A673 (cell line): ENCODE measurements at regions not wholly inside any gene's neighbourhood (a gene's known extent, or its start where the extent isn't known, plus 50 kb on each side); places are given as distances from the start of the nearest gene placed in this dataset.

Experiments
- BruUV-seq: library from RNA; stranded (reverse); fragments of 400-500 nt; replicated peaks from 2 replicates; lab custom pipeline; 2021; lab: Mats Ljungman, UMichigan
- CTCF ChIA-PET: fragments of 300-600 bp; sonication (Branson Sonifier 250); formaldehyde crosslinking; loops from one replicate; lab custom pipeline; 2022; ENCODE audit warnings: antibody characterized with exemption; lab: Charles Lee
- POLR2A ChIA-PET: fragments of 300-600 bp; sonication (Branson Sonifier 250); formaldehyde crosslinking; loops from one replicate; lab custom pipeline; 2022; ENCODE audit warnings: antibody characterized with exemption; ENCODE audit not compliant: low non-redundant PET; lab: Charles Lee
- DNase-seq: peaks from one replicate; pipeline ENCODE4 v3.0.0-alpha.2; 2015; ENCODE audit warnings: low spot score
- H3K27ac ChIP-seq: fragments of 200-600 bp; sonication (generic); 2 replicates; pipeline ENCODE4 v1.5.1; 2016; ENCODE audit warnings: mixed run types, low read depth, mild to moderate bottlenecking, mixed read lengths, antibody characterized with exemption, low read length; ENCODE audit not compliant: poor library complexity, severe bottlenecking
- H3K27me3 ChIP-seq: fragments of 200-600 bp; sonication (generic); replicated peaks from 2 replicates; pipeline ENCODE4 v1.6.1; 2017; ENCODE audit warnings: mixed run types, low read depth, mild to moderate bottlenecking, mixed read lengths, antibody characterized with exemption, low read length; ENCODE audit not compliant: insufficient read depth, poor library complexity
- H3K36me3 ChIP-seq: fragments of 200-600 bp; sonication (generic); 2 replicates; pipeline ENCODE4 v1.6.1; 2016; ENCODE audit warnings: mixed run types, mild to moderate bottlenecking, mixed read lengths, antibody characterized with exemption, low read length; ENCODE audit not compliant: insufficient read depth, poor library complexity, severe bottlenecking
- H3K4me1 ChIP-seq: fragments of 200-600 bp; sonication (generic); 2 replicates; pipeline ENCODE4 v1.6.1; 2017; ENCODE audit warnings: mixed run types, mild to moderate bottlenecking, mixed read lengths, antibody characterized with exemption, low read length; ENCODE audit not compliant: insufficient read depth, poor library complexity, severe bottlenecking
- H3K4me3 ChIP-seq: fragments of 200-600 bp; sonication (generic); 2 replicates; pipeline ENCODE4 v1.5.1; 2016; ENCODE audit warnings: low read depth, mixed run types, mild to moderate bottlenecking, mixed read lengths, low read length; ENCODE audit not compliant: poor library complexity, severe bottlenecking
- H3K9me3 ChIP-seq: fragments of 200-600 bp; sonication (generic); 2 replicates; pipeline ENCODE4 v1.6.1; 2016; ENCODE audit warnings: mixed run types, low read depth, mild to moderate bottlenecking, mixed read lengths, antibody characterized with exemption, low read length; ENCODE audit not compliant: poor library complexity, severe bottlenecking
- CTCF ChIP-seq: fragments of 300-800, 200-600 bp; sonication (generic); conservative IDR thresholded peaks from 2 replicates; pipeline ENCODE4 v1.5.1; 2017; ENCODE audit warnings: low read depth, mild to moderate bottlenecking, antibody characterized with exemption, low read length, moderate library complexity, mixed read lengths
- EZH2 ChIP-seq: fragments of 200-600 bp; sonication (generic); IDR thresholded peaks from 2 replicates; pipeline ENCODE4 v1.6.1; 2017; ENCODE audit warnings: borderline replicate concordance, low read depth, mild to moderate bottlenecking, mixed read lengths, antibody characterized with exemption, low read length; ENCODE audit not compliant: poor library complexity, severe bottlenecking
- intact Hi-C: fragments of 100-400 bp; cut with micrococcal nuclease; formaldehyde crosslinking; loops from one replicate; pipeline ENCODE4 v1.10.0; 2022; ENCODE audit not compliant: unreplicated experiment

- ChIA-PET POLR2A (no interaction called here), CTCF (no interaction called here)
- Histone ChIP-seq H3K27ac (peak overlapping the region; percentile 29), H3K36me3 (no peaks in the 10 kb centered on the region), H3K27me3 (no peaks in the 10 kb centered on the region), H3K4me1 (peaks cover 16% of the 10 kb centered on the region), H3K9me3 (no peaks in the 10 kb centered on the region), H3K4me3 (no peak overlapping the region)
- TF ChIP-seq EZH2 (no peak), CTCF (no peak)
- no peak for DNase-seq
- no TSS peak for BruUV-seq
- intact Hi-C loops, result no loop called here
Measured at GRCh38 chr6:14966096-14966905, 279.6 kb upstream of the JARID2 start.

- H3K4me1 ChIP-seq, result peaks cover 16% of the 10 kb centered on the region
- H3K36me3 ChIP-seq, result no peaks in the 10 kb centered on the region
- intact Hi-C loops, result no loop called here
- H3K27ac ChIP-seq, result no peak overlapping the region
- TF ChIP-seq EZH2 (no peak), CTCF (no peak)
- no TSS peak for BruUV-seq
- CTCF ChIA-PET, result no interaction called here
- no peaks in the 10 kb centered on the region for H3K27me3 ChIP-seq
- POLR2A ChIA-PET, result no interaction called here
- no peak overlapping the region for H3K4me3 ChIP-seq
- no peak for DNase-seq
- H3K9me3 ChIP-seq, result no peaks in the 10 kb centered on the region
Measured at GRCh38 chr6:14966906-14967711, 278.8 kb upstream of the JARID2 start.

- no peaks in the 10 kb centered on the region for H3K27me3 ChIP-seq
- peaks cover 16% of the 10 kb centered on the region for H3K4me1 ChIP-seq
- no peak overlapping the region for H3K4me3 ChIP-seq
- ChIA-PET POLR2A (no interaction called here), CTCF (no interaction called here)
- no peak for DNase-seq
- H3K27ac ChIP-seq, result no peak overlapping the region
- BruUV-seq, result no TSS peak
- no peaks in the 10 kb centered on the region for H3K9me3 ChIP-seq
- intact Hi-C loops, result no loop called here
- no peaks in the 10 kb centered on the region for H3K36me3 ChIP-seq
- no peak for TF ChIP-seq CTCF
Measured at GRCh38 chr6:14968056-14968637, 277.7 kb upstream of the JARID2 start.
